HEK293T (cell line): ENCODE measurements at regions not wholly inside any gene's neighbourhood (a gene's known extent, or its start where the extent isn't known, plus 50 kb on each side); places are given as distances from the start of the nearest gene placed in this dataset.

ENCODE experiments used
- CTCF ChIA-PET: fragments of 350-600 bp; formaldehyde crosslinking; extraction: SDS; loops from one replicate; lab custom pipeline; 2021; ENCODE audit warnings: antibody characterized with exemption, inconsistent platforms; lab: Yijun Ruan, JAX
- POLR2A ChIA-PET: fragments of 350-600 bp; formaldehyde crosslinking; extraction: SDS; loops from one replicate; lab custom pipeline; 2020; ENCODE audit warnings: antibody characterized with exemption, inconsistent platforms; lab: Yijun Ruan, JAX
- DNase-seq: peaks from one replicate; pipeline ENCODE4 v3.0.0; 2012; ENCODE audit warnings: mixed read lengths; ENCODE audit errors: extremely low spot score
- ARNT ChIP-seq: fragments of 450-650 bp; IDR thresholded peaks from 2 replicates; pipeline ENCODE4 v1.6.1; 2017; ENCODE audit warnings: mild to moderate bottlenecking
- BHLHE40 ChIP-seq: fragments of 450-650 bp; IDR thresholded peaks from 2 replicates; pipeline ENCODE4 v1.6.1; 2016; ENCODE audit warnings: mild to moderate bottlenecking, moderate library complexity, borderline replicate concordance
- CTBP1 ChIP-seq: fragments of 450-650 bp; IDR thresholded peaks from 2 replicates; pipeline ENCODE4 v1.6.1; 2016; ENCODE audit warnings: borderline replicate concordance
- ELF4 ChIP-seq: fragments of 450-650 bp; IDR thresholded peaks from 2 replicates; pipeline ENCODE4 v1.6.1; 2017; ENCODE audit warnings: antibody characterized with exemption
- FOXA1 ChIP-seq: fragments of 450-650 bp; IDR thresholded peaks from 2 replicates; pipeline ENCODE4 v1.6.1; 2016; ENCODE audit warnings: mild to moderate bottlenecking
- FOXK2 ChIP-seq: fragments of 450-650 bp; IDR thresholded peaks from 2 replicates; pipeline ENCODE4 v1.6.1; 2016; ENCODE audit warnings: mild to moderate bottlenecking
- FOXM1 ChIP-seq: fragments of 450-650 bp; IDR thresholded peaks from 2 replicates; pipeline ENCODE4 v1.6.1; 2017; ENCODE audit warnings: mild to moderate bottlenecking, borderline replicate concordance
- HDGF ChIP-seq: fragments of 450-650 bp; IDR thresholded peaks from 2 replicates; pipeline ENCODE4 v1.6.1; 2017; ENCODE audit warnings: antibody characterized with exemption, borderline replicate concordance
- L3MBTL2 ChIP-seq: fragments of 450-650 bp; conservative IDR thresholded peaks from 2 replicates; pipeline ENCODE4 v1.6.1; 2016; ENCODE audit warnings: mild to moderate bottlenecking
- LEF1 ChIP-seq: fragments of 450-650 bp; IDR thresholded peaks from 2 replicates; pipeline ENCODE4 v1.6.1; 2017; ENCODE audit warnings: mild to moderate bottlenecking, borderline replicate concordance
- NFRKB ChIP-seq: fragments of 450-650 bp; IDR thresholded peaks from 2 replicates; pipeline ENCODE4 v1.6.1; 2016; ENCODE audit warnings: mild to moderate bottlenecking, moderate library complexity
- SP1 ChIP-seq: fragments of 450-650 bp; IDR thresholded peaks from 2 replicates; pipeline ENCODE4 v1.6.1; 2017
- SUZ12 ChIP-seq: fragments of 450-650 bp; IDR thresholded peaks from 2 replicates; pipeline ENCODE4 v1.6.1; 2016; ENCODE audit warnings: mild to moderate bottlenecking
- TARDBP ChIP-seq: fragments of 450-650 bp; IDR thresholded peaks from 2 replicates; pipeline ENCODE4 v1.6.1; 2016
- TF ChIP-seq, protein P1 (sequence below): fragments of 450-650 bp; IDR thresholded peaks from 2 replicates; pipeline ENCODE4 v1.6.1; 2016

DNA sequence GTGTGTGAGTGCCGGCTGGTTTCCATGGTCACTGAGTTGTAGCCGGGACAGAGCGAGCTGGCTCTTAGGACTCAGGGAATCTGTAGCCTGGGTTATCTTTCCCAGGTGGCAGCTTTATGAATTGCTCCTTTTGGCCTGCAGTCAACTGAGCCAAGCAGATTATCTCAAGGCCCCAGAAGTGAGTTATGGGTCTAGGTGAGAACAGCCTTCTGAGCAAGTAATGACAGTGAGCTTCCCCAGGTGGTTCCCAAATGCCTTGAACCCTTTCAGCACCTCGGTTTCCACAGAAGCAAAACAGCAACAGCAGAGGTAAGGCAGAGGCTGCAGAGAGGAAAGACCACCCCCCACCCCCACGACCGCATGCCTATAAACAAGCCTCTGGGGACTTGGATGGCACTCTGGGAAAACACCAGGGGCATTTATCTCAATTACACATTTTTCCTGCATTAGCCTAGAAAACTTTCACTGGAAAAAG is 56.7 kb upstream of the DGKG start:
- TF ChIP-seq HDGF (no peak), FOXA1 (no peak), ELF4 (no peak), FOXK2 (no peak)
- no peak for DNase-seq
- CTCF ChIA-PET = interaction anchor here (0.6 kb wide), 1 partner anchor 355 kb away, joined by 6 read pairs; no protein-coding TSS in a partner anchor
- POLR2A ChIA-PET = no interaction called here

DNA sequence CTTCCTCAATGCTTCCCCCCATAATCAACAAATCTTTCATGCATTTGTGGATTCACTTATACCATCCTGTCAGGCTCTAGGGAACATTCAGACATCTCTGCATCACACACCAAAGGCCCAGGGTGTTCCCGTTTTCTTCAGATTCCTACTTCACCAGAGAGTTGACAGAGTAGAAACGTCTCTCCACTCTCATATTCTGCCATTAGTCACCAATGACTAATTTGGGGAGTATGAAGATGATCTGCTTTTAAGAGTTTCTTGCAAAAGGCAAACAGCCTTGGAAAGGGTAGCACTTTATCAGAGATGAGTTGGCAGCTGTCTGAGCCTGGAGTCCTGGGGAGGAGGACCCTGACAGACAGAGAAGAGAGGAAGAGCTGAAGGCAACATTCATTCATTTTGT is 55.8 kb upstream of the DGKG start:
- TF ChIP-seq ARNT (no peak), ELF4 (no peak), TARDBP (no peak), FOXA1 (no peak), FOXM1 (no peak), NFRKB (no peak), L3MBTL2 (no peak), SP1 (no peak), HDGF (no peak), CTBP1 (no peak)
- CTCF ChIA-PET = no interaction called here
- no peak for DNase-seq
- POLR2A ChIA-PET = no interaction called here

DNA sequence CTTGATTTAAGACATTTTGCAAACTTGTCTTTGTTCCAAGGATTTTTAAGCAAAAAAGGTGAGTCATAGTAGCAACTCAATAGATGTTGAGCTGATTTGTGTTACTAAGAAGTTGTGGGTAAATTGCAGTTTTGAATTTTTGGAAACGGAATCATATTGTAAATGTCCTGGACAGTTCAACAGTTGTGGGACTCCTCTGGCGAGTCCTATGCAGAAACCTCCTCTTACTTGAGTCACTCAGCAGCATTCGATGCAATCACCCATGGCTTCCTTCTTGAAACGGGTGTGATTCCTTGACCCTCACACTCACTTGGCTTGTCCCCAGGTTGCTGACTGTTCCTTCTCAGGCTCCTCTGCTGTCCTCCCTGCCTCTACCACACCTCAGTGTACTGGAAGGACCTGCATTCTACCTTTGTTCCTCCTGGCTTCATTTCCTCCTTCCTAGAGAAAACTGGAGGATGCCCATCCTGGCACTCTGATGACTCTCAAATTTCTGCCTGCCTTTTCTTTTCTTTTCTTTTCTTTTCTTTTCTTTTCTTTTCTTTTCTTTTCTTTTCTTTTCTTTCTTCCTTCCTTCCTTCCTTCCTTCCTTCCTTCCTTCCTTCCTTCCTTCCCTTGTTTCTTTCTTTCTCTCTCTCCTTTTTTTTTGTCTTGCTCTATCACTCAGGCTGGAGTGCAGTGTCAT is 52.8 kb upstream of the DGKG start:
- CTCF ChIA-PET = no interaction called here

DNA sequence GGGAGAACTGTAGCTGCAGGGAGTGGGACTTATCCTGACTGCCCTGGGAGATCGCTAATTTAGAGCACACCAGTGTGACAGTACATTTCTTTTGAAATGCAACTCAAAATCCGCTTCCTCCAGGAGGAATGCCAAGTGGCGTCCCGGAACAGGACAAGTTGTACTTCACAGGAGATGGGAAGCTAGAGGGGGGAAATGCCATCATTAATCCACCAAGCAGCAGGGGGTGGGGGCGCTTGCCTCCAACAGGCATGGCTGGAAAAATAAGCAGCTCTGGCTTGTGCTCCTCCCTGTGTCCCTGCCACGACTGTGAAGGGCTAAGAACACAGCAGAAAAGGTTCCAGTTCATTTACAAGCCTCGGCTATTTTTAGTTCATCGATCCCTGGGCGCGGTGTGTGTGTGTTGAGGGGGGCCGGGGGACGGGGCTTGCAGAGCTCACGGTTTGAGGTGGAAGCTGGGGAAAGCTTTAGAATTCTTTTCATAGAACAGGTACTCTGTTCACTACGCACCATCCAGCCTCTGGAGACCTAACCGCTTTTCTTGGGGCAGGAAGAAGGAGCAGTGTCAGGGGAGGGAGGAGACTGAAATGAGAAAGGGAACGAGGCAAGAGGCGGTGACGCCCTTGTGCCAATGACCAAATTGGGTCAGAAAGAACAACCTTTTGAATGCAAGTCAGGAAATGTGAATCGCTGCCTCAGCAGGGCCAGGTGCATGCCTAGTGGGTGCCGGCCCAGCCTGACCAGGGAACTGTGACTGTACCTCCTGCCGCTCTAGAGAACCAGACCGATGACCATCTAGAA is 51.8 kb upstream of the DGKG start:
- POLR2A ChIA-PET = no interaction called here
- TF ChIP-seq FOXK2 (no peak), FOXM1 (no peak), ELF4 (no peak), LEF1 (no peak), HDGF (no peak), TARDBP (no peak), CTBP1 (no peak), SUZ12 (no peak)
- TF ChIP-seq, protein P1, sequence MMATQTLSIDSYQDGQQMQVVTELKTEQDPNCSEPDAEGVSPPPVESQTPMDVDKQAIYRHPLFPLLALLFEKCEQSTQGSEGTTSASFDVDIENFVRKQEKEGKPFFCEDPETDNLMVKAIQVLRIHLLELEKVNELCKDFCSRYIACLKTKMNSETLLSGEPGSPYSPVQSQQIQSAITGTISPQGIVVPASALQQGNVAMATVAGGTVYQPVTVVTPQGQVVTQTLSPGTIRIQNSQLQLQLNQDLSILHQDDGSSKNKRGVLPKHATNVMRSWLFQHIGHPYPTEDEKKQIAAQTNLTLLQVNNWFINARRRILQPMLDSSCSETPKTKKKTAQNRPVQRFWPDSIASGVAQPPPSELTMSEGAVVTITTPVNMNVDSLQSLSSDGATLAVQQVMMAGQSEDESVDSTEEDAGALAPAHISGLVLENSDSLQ = no peak
- CTCF ChIA-PET = interaction anchor here (0.5 kb wide), 1 partner anchor 1926 kb away, joined by 7 read pairs; no protein-coding TSS in a partner anchor
- no peak for DNase-seq

More for the DNA sequence above, 52.8 kb upstream of the DGKG start:
- DNase-seq = no peak
- POLR2A ChIA-PET = no interaction called here
- TF ChIP-seq BHLHE40 (no peak), TARDBP (no peak), SUZ12 (no peak), CTBP1 (no peak), LEF1 (no peak), FOXM1 (no peak)
- TF ChIP-seq, protein P1 = no peak

DNA sequence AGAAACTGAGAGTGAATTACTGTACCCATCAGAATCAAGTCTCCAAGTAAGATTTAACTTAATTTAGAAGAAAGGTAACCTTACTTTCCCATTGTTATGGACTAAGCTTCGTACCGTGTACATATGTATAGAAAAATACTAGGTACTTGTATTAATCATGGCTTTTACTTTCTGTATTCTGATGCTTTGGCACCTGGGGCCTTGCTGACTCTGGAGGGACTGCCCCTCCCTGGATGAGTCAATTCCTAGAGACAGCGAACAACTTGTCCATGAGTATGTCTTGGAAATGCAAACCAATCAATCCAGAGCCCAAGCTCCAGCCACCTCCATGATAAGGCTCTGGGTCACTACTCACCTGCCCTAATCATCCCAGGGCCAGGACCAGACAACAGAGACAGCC is 50.0 kb upstream of the DGKG start:
- ChIA-PET POLR2A (no interaction called here), CTCF (no interaction called here)
- no peak for DNase-seq
- TF ChIP-seq FOXM1 = no peak
